Activated CD4-positive, alpha-beta T cell treated with anti-CD3 and anti-CD28 coated beads for 36 hours (primary cell): ENCODE measurements at regions not wholly inside any gene's neighbourhood (a gene's known extent, or its start where the extent isn't known, plus 50 kb on each side); places are given as distances from the start of the nearest gene placed in this dataset.
"Not testable (repeated sequence)": the region's sequence is repeated elsewhere in the genome, so short reads cannot be mapped to it uniquely, and the experiment has no call there.

ENCODE experiments used
- ATAC-seq: fragments of 200-7000 bp; cut with Tn5 transposase; one replicate; pipeline ENCODE4 v1.10.0; 2021; ENCODE audit warnings: mild to moderate bottlenecking, moderate library complexity
- CTCF ChIA-PET: fragments of 350-600 bp; sonication (Branson Sonifier 250); formaldehyde crosslinking; loops from one replicate; lab custom pipeline; 2021; ENCODE audit warnings: antibody characterized with exemption; lab: Charles Lee
- POLR2A ChIA-PET: fragments of 350-600 bp; sonication (Branson Sonifier 250); formaldehyde crosslinking; loops from one replicate; lab custom pipeline; 2021; ENCODE audit warnings: antibody characterized with exemption, inconsistent platforms; lab: Charles Lee
- DNase-seq: peaks from one replicate; pipeline ENCODE4 v3.0.0-alpha.2; 2020
- H3K27ac Mint-ChIP-seq: one replicate; pipeline ENCODE4 v1.8.0; 2021; ENCODE audit warnings: mixed read lengths
- H3K27me3 Mint-ChIP-seq: one replicate; pipeline ENCODE4 v1.8.0; 2021; ENCODE audit warnings: mixed read lengths
- H3K36me3 Mint-ChIP-seq: one replicate; pipeline ENCODE4 v1.8.0; 2021; ENCODE audit warnings: low read depth, mixed read lengths
- H3K4me1 Mint-ChIP-seq: one replicate; pipeline ENCODE4 v1.8.0; 2021; ENCODE audit warnings: mixed read lengths
- H3K4me3 Mint-ChIP-seq: one replicate; pipeline ENCODE4 v1.8.0; 2021; ENCODE audit warnings: mild to moderate bottlenecking, moderate library complexity, mixed read lengths
- H3K9me3 Mint-ChIP-seq: one replicate; pipeline ENCODE4 v1.8.0; 2021; ENCODE audit warnings: low read depth, mixed read lengths
- intact Hi-C, 2 experiments: fragments of 100-400 bp; cut with DNase I in 1 of 2; cut with micrococcal nuclease in 1 of 2; formaldehyde crosslinking; loops; one replicate each; pipeline versions ENCODE4 v1.14.2 to v1.15.1; 2022 to 2024; cut with DNase I, micrococcal nuclease

DNA sequence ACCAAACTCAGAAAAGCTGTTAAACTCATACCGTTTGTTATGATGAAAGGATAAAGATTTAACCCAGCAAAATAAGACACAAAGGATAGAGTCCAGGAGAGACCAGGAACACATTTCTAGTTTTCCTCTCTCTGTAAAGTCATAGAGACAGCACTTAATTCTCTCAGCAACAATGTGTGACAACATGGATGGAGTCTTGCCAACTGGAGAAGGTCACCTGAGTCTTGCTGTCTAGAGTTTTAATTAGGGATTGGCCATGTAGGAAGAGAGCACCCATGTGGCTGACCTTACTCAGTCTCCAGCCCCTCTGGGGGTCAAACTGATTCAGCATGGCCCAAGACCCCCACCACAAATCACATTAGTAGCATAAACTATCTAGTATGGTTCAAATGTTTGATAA lies 151.0 kb upstream of the ATF7IP start:
- Mint-ChIP-seq H3K4me3 (no peak overlapping the region), H3K36me3 (no peaks in the 10 kb centered on the region), H3K9me3 (peaks cover 4% of the 10 kb centered on the region), H3K27me3 (no peaks in the 10 kb centered on the region), H3K4me1 (peaks cover 15% of the 10 kb centered on the region), H3K27ac (no peak overlapping the region)
- intact Hi-C loops, result no loop called here
- no peak for ATAC-seq
- DNase-seq, result no peak
- ChIA-PET POLR2A (no interaction called here), CTCF (interaction anchor here (0.6 kb wide), 1 partner anchor 150 kb away, joined by 3 read pairs; no protein-coding TSS in a partner anchor)

GRCh38 chr12:14215949-14216348 lies 149.5 kb upstream of the ATF7IP start:
- peaks cover 21% of the 10 kb centered on the region for H3K4me1 Mint-ChIP-seq
- CTCF ChIA-PET, result interaction anchor here (0.7 to 1.0 kb wide), 4 partner anchors 36 to 1209 kb away, joined by 3 read pairs; no protein-coding TSS in a partner anchor
- H3K36me3 Mint-ChIP-seq, H3K4me3 Mint-ChIP-seq, ATAC-seq, POLR2A ChIA-PET, H3K27me3 Mint-ChIP-seq, DNase-seq, H3K27ac Mint-ChIP-seq, intact Hi-C loops: not testable (repeated sequence)
- H3K9me3 Mint-ChIP-seq, result peaks cover 13% of the 10 kb centered on the region

DNA sequence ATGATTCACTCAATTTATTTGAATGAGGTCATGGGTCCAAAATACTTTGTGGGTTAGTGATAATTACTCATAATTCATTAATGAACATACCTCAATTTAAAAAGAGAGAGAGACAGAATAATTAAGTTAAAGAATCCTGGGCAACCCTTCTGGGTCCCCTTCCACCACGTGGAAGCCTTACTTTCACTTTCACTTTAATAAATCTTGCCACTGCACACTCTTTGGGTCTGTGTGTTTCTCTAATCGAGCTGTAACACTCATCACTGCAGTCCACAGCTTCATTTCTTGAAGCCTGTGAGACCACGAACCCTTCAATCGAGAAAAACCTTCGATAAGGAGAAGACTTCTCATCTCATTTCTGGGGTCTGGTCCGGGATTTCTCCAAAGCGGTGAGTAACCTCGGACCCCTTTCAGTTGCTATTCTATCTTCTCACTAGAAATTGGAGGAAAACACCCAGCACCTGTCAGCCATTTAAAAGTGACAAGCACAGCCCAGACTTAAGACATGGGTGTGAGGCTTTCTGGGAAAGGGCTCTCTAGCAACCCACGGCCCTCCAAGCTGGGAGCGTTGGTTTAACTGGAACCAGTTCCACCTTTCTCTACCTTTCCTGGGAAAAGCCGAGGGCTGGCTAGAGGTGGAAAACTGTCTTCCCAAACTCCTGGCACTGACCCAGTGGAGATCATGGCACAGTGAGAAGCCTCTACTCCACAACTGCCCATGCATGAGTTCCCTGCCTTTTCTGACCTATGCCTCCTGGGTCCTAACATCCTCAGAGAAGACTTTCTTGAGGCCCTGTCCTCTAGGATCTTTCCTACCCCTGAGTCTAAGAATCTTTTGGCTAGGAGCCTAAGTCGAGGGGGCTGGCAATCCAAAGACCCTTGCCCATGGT lies 148.8 kb upstream of the ATF7IP start:
- Mint-ChIP-seq H3K9me3 (peaks cover 18% of the 10 kb centered on the region), H3K36me3 (peaks cover 9% of the 10 kb centered on the region), H3K27ac (peak overlapping the region; percentile 80), H3K27me3 (no peaks in the 10 kb centered on the region), H3K4me1 (peaks cover 27% of the 10 kb centered on the region), H3K4me3 (peak overlapping the region; percentile 21)
- ATAC-seq, result peak; percentile 50
- POLR2A ChIA-PET, result no interaction called here
- intact Hi-C loops, result no loop called here
- no peak for DNase-seq
- CTCF ChIA-PET, result interaction anchor here (0.6 to 0.8 kb wide), 3 partner anchors 38 to 42 kb away, joined by 3 read pairs; no protein-coding TSS in a partner anchor

DNA sequence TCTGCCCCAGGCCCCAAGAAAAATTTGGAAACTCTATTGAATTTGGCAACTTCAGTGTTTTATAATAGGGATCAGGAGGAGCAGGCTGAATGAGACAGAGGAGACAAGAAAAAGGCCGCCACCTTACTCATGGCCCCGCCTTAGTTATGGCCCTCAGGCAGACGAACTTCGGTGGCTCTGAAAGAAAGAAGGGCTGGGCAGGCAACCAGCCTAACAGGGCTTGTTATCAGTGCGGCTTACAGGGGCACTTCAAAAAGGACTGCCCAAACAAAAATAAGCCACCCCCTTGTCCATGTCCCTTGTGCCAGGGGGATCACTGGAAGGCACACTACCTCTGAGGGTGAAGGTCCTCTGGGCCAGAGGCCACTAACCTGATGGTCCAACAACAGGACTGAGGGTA lies 146.3 kb upstream of the ATF7IP start:
- intact Hi-C loops, result no loop called here
- no peak for ATAC-seq
- peaks cover 18% of the 10 kb centered on the region for H3K9me3 Mint-ChIP-seq
- H3K27ac Mint-ChIP-seq, result peak overlapping the region; percentile 10
- peaks cover 27% of the 10 kb centered on the region for H3K4me1 Mint-ChIP-seq
- no peak overlapping the region for H3K4me3 Mint-ChIP-seq
- no peaks in the 10 kb centered on the region for H3K27me3 Mint-ChIP-seq
- CTCF ChIA-PET, result no interaction called here
- DNase-seq, result no peak
- POLR2A ChIA-PET, result no interaction called here
- H3K36me3 Mint-ChIP-seq, result peaks cover 9% of the 10 kb centered on the region

DNA sequence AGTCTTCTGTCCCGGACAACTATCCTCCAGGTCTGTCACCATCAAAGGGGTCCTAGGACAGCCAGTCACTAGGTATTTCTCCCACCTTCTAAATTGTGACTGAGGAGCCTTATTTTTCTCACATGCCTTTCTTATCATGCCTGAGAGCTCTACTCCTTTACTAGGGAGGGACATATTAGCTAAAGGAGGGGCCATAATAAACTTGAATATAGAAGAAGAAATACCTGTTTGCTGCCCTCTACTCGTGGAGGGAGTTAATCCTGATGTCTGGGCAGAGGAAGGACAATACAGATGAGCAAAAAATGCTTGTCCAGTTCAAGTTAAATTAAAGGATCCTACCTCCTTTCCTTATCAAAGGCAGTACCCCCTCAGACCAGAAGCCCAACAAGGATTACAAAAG lies 145.8 kb upstream of the ATF7IP start:
- CTCF ChIA-PET, result interaction anchor here (2.2 to 2.3 kb wide), 2 partner anchors 18 to 146 kb away, joined by 10 to 13 read pairs; partner anchors contain the start of gene ATF7IP
- POLR2A ChIA-PET, H3K27me3 Mint-ChIP-seq, ATAC-seq, DNase-seq, H3K36me3 Mint-ChIP-seq, H3K4me3 Mint-ChIP-seq, H3K27ac Mint-ChIP-seq: not testable (repeated sequence)
- peaks cover 18% of the 10 kb centered on the region for H3K9me3 Mint-ChIP-seq
- H3K4me1 Mint-ChIP-seq, result peaks cover 27% of the 10 kb centered on the region
- intact Hi-C loops, result loop anchor here in 1 of 2 experiments (5.0 kb wide), 1 partner anchor 553 kb away; a partner anchor contains a TSS

DNA sequence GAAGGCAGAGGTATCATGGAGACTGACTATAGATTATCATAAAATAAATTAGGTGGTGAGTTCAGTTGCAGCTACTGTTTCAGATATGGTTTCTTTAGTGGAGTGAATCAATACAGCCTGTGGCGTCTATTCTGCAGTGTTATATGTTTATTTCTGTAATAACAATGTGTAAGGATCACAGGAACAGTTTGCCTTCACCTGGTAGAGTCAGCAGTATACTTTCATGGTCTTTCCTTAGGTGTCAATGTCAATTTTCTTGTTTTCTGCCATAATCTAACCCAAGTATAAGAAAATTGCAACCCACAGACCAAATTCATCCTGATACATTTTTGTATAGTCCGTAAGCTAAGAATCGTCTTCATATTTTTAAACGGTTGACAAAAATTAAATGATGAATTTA lies 140.4 kb upstream of the ATF7IP start:
- no peak for DNase-seq
- intact Hi-C loops, result no loop called here
- Mint-ChIP-seq H3K9me3 (peaks cover 12% of the 10 kb centered on the region), H3K27me3 (peaks cover 4% of the 10 kb centered on the region), H3K36me3 (peaks cover 11% of the 10 kb centered on the region), H3K4me1 (peaks cover 13% of the 10 kb centered on the region), H3K27ac (no peak overlapping the region), H3K4me3 (no peak overlapping the region)
- CTCF ChIA-PET, result interaction anchor here (0.6 to 5.9 kb wide), 2 partner anchors 14 to 133 kb away, joined by 3 to 38 read pairs; no protein-coding TSS in a partner anchor
- no peak for ATAC-seq
- POLR2A ChIA-PET, result no interaction called here

- POLR2A ChIA-PET, result interaction anchor here (0.6 kb wide), 1 partner anchor 535 kb away, joined by 3 read pairs; no protein-coding TSS in a partner anchor
- H3K27me3 Mint-ChIP-seq, result not testable (repeated sequence)
- intact Hi-C loops, result loop anchor here (5.0 kb wide), 2 partner anchors 217 to 762 kb away; no protein-coding TSS in a partner anchor
Measured at GRCh38 chr12:14235176-14235575, 130.3 kb upstream of the ATF7IP start.

GRCh38 chr12:14236641-14237040 lies 128.8 kb upstream of the ATF7IP start:
- ATAC-seq, POLR2A ChIA-PET, H3K27me3 Mint-ChIP-seq, H3K27ac Mint-ChIP-seq, H3K9me3 Mint-ChIP-seq, H3K4me3 Mint-ChIP-seq, DNase-seq: not testable (repeated sequence)
- peaks cover 10% of the 10 kb centered on the region for H3K36me3 Mint-ChIP-seq
- CTCF ChIA-PET, result interaction anchor here (1.8 to 2.2 kb wide), 2 partner anchors 215 to 480 kb away, joined by 7 to 16 read pairs; no protein-coding TSS in a partner anchor
- intact Hi-C loops, result loop anchor here (5.0 kb wide), 2 partner anchors 216 to 761 kb away; no protein-coding TSS in a partner anchor
- H3K4me1 Mint-ChIP-seq, result peaks cover 20% of the 10 kb centered on the region

More at GRCh38 chr12:14235176-14235575, 130.3 kb upstream of the ATF7IP start:
- Mint-ChIP-seq H3K4me1 (peaks cover 12% of the 10 kb centered on the region), H3K9me3 (peaks cover 16% of the 10 kb centered on the region)
- ATAC-seq, CTCF ChIA-PET, H3K36me3 Mint-ChIP-seq, DNase-seq, H3K27ac Mint-ChIP-seq, H3K4me3 Mint-ChIP-seq: not testable (repeated sequence)

GRCh38 chr12:14238221-14238792 lies 127.2 kb upstream of the ATF7IP start:
- CTCF ChIA-PET, result interaction anchor here (0.6 to 4.3 kb wide), 45 partner anchors 9 to 1012 kb away, joined by 3 to 38 read pairs (median 4); partner anchors contain the start of gene ATF7IP
- POLR2A ChIA-PET, result interaction anchor here (0.5 kb wide), 1 partner anchor 75 kb away, joined by 4 read pairs; no protein-coding TSS in a partner anchor
- ATAC-seq, result no peak
- intact Hi-C loops, result loop anchor here (1.0 to 5.0 kb wide), 6 partner anchors 214 to 759 kb away; no protein-coding TSS in a partner anchor
- Mint-ChIP-seq H3K4me3 (no peak overlapping the region), H3K36me3 (peaks cover 9% of the 10 kb centered on the region), H3K27ac (no peak overlapping the region), H3K27me3 (no peaks in the 10 kb centered on the region), H3K9me3 (peaks cover 4% of the 10 kb centered on the region), H3K4me1 (peaks cover 20% of the 10 kb centered on the region)
- no peak for DNase-seq

DNA sequence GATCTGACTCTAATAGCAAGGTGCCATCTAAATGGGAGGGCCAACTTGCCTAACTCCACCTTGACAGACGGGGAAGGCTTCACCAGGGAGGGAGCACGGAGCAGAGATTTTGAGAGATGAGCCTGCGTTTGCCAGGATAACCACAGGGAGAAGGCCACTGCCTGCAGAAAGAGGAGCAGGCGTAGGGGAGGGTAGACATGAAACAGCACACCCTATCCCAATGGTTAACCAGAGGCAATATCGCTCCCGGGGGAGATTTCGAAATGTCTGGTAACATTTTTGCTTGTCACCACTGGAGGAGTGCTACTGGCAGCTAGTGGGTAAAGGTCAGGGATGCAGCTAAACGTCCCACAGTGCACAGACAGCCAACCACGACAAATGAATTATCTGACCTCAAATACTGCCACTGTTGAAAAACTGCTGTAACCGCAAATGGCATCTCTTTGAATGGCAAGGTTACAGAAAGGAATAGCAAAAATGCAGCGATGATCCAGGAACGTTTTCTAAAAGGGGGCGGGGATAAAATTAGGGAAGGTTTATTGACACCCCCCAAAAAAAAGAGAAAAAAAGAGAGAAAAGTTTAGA lies 126.0 kb upstream of the ATF7IP start:
- Mint-ChIP-seq H3K9me3 (peaks cover 10% of the 10 kb centered on the region), H3K4me3 (peak overlapping the region; percentile 62), H3K36me3 (peaks cover 12% of the 10 kb centered on the region), H3K27ac (peak overlapping the region; percentile 89), H3K27me3 (no peaks in the 10 kb centered on the region), H3K4me1 (peaks cover 20% of the 10 kb centered on the region)
- ChIA-PET CTCF (interaction anchor here (0.6 to 4.3 kb wide), 23 partner anchors 11 to 484 kb away, joined by 3 to 38 read pairs (median 3); partner anchors contain the start of gene ATF7IP), POLR2A (interaction anchor here (0.7 to 1.5 kb wide), 2 partner anchors 126 to 178 kb away, joined by 4 to 7 read pairs; partner anchors contain the start of gene ATF7IP)
- ATAC-seq, result peak; percentile 86
- DNase-seq, result peak; percentile 63
- intact Hi-C loops, result loop anchor here (1.0 to 5.0 kb wide), 6 partner anchors 17 to 758 kb away; partner anchors contain the start of gene ATF7IP (in 1 of the 2)
